ENCODE measurements at regions not wholly inside any gene's neighbourhood (a gene's known extent, or its start where the extent isn't known, plus 50 kb on each side); places are given as distances from the start of the nearest gene placed in this dataset.

DNA sequence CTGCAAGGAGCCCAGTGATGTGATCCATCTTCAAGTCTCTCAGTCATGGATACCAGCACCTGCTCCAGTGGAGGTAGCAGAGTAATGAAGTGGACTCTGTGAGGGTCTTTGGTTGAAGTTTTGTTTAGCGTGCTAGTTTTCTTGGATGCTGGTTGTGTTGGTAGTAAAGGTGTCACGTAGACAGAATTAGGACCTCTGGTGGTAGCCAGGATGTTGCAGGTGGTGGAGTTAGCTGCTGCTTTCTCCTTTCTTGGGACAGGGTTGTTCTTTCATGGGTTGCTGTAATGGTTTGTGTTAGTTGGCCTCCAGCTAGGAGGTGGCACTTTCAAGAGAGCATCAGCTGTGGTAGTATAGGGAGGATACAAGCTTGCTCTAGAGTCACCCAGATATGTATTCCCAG, 125.2 kb downstream of the ANXA2 start:
- dilution Hi-C loops (cut with MboI; ENCODE audit: extremely low pct_ligation_motif_present, low sequenced_read_pairs), result no loop called here
- H3K9me3 ChIP-seq (replicated peaks; ENCODE audit: control insufficient read depth, insufficient read depth, low read length), result no peaks in the 10 kb centered on the region
- H3K36me3 ChIP-seq (ENCODE audit: control insufficient read depth in 2 of 2, extremely low read depth in 1 of 2, insufficient read depth in 2 of 2, low read length in 2 of 2), result no peaks in the 10 kb centered on the region
- H3K9ac ChIP-seq (replicated peaks; ENCODE audit: extremely low read depth, insufficient read depth, low read length), result no peak overlapping the region
- FAIRE-seq (no peak), DNase-seq (ENCODE audit: low read depth, low spot score) (no peak)
- no peak overlapping the region for H2AFZ ChIP-seq (ENCODE audit: low read depth, low read length)
- H3K79me2 ChIP-seq (ENCODE audit: control insufficient read depth, insufficient read depth, low read length), result no peaks in the 10 kb centered on the region
- BruUV-seq (replicated peaks), result no TSS peak
- intact Hi-C loops (cut with micrococcal nuclease), result no loop called here
- no peak overlapping the region for H3K4me2 ChIP-seq (ENCODE audit: insufficient read depth, low read length)
- H3K27ac ChIP-seq (ENCODE audit: insufficient read depth, low read depth, low read length), result no peak overlapping the region
- TF ChIP-seq MYC (IDR thresholded peaks at IDR 0.05; ENCODE audit: low read depth, low read length), result no peak
- TF ChIP-seq, protein P1, sequence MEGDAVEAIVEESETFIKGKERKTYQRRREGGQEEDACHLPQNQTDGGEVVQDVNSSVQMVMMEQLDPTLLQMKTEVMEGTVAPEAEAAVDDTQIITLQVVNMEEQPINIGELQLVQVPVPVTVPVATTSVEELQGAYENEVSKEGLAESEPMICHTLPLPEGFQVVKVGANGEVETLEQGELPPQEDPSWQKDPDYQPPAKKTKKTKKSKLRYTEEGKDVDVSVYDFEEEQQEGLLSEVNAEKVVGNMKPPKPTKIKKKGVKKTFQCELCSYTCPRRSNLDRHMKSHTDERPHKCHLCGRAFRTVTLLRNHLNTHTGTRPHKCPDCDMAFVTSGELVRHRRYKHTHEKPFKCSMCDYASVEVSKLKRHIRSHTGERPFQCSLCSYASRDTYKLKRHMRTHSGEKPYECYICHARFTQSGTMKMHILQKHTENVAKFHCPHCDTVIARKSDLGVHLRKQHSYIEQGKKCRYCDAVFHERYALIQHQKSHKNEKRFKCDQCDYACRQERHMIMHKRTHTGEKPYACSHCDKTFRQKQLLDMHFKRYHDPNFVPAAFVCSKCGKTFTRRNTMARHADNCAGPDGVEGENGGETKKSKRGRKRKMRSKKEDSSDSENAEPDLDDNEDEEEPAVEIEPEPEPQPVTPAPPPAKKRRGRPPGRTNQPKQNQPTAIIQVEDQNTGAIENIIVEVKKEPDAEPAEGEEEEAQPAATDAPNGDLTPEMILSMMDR (IDR thresholded peaks at IDR 0.05; ENCODE audit: extremely low read depth in 1 of 2, insufficient read depth in 1 of 2, low read depth in 1 of 2, low read length in 2 of 2), result no peak
- no peaks in the 10 kb centered on the region for H4K20me1 ChIP-seq (replicated peaks; ENCODE audit: control insufficient read depth, extremely low read depth, insufficient read depth, low read length)
- no peaks in the 10 kb centered on the region for H3K9me1 ChIP-seq (replicated peaks; ENCODE audit: control insufficient read depth, extremely low read depth, insufficient read depth, low read length)
- no peak overlapping the region for H3K4me3 ChIP-seq (replicated peaks in 1 of 3; ENCODE audit: insufficient read depth in 1 of 3, low read depth in 1 of 3, low read length in 3 of 3)
- peaks cover 0 to 3% of the 10 kb centered on the region in 2 experiments for H3K27me3 ChIP-seq (ENCODE audit: control insufficient read depth in 2 of 2, insufficient read depth in 2 of 2, low read length in 2 of 2)
- CTCF ChIA-PET, result interaction anchor here (0.8 to 1.0 kb wide), 2 partner anchors 8 to 548 kb away, joined by 3 read pairs; no protein-coding TSS in a partner anchor
- POLR2A ChIA-PET, result no interaction called here
- H3K4me1 ChIP-seq (ENCODE audit: control insufficient read depth, extremely low read depth, insufficient read depth, low read length), result no peaks in the 10 kb centered on the region

DNA sequence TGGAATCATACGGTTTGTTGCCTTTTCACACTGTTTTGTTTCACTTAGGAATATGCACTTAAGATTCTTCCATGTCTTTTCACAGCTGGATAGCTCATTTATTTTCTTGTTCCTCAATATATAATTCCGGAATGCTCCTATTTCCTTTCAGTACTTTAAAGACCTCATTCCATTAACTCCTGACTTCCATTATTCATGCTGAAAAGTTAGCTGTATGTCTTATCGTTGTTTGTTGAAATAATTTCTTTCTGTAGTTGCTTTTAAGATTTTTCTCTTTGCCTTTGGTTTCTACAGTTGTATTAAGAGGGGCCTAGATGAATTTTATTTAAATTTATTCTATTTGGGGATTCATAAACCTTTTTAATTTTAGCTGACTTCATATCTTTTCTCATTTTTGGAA, 122.2 kb downstream of the ANXA2 start:
- Histone ChIP-seq H2AFZ (ENCODE audit: low read depth, low read length) (no peak overlapping the region), H3K36me3 (ENCODE audit: control insufficient read depth in 2 of 2, extremely low read depth in 1 of 2, insufficient read depth in 2 of 2, low read length in 2 of 2) (no peaks in the 10 kb centered on the region), H3K9me1 (replicated peaks; ENCODE audit: control insufficient read depth, extremely low read depth, insufficient read depth, low read length) (no peaks in the 10 kb centered on the region), H3K27me3 (ENCODE audit: control insufficient read depth in 2 of 2, insufficient read depth in 2 of 2, low read length in 2 of 2) (peaks cover under 1 to 3% of the 10 kb centered on the region in 2 experiments), H3K27ac (ENCODE audit: insufficient read depth, low read depth, low read length) (no peak overlapping the region), H3K4me1 (ENCODE audit: control insufficient read depth, extremely low read depth, insufficient read depth, low read length) (no peaks in the 10 kb centered on the region), H3K9ac (replicated peaks; ENCODE audit: extremely low read depth, insufficient read depth, low read length) (no peak overlapping the region), H3K9me3 (replicated peaks; ENCODE audit: control insufficient read depth, insufficient read depth, low read length) (no peaks in the 10 kb centered on the region), H4K20me1 (replicated peaks; ENCODE audit: control insufficient read depth, extremely low read depth, insufficient read depth, low read length) (no peaks in the 10 kb centered on the region), H3K79me2 (ENCODE audit: control insufficient read depth, insufficient read depth, low read length) (no peaks in the 10 kb centered on the region), H3K4me3 (replicated peaks in 1 of 3; ENCODE audit: insufficient read depth in 1 of 3, low read depth in 1 of 3, low read length in 3 of 3) (no peak overlapping the region), H3K4me2 (ENCODE audit: insufficient read depth, low read length) (no peak overlapping the region)
- FAIRE-seq (no peak), DNase-seq (ENCODE audit: low read depth, low spot score) (no peak)
- ChIA-PET CTCF (interaction anchor here (1.0 kb wide), 1 partner anchor 584 kb away, joined by 6 read pairs; no protein-coding TSS in a partner anchor), POLR2A (no interaction called here)
- no TSS peak for BruUV-seq (replicated peaks)
- dilution Hi-C loops (cut with MboI; ENCODE audit: extremely low pct_ligation_motif_present, low sequenced_read_pairs) (no loop called here), intact Hi-C loops (cut with micrococcal nuclease) (no loop called here)
- TF ChIP-seq, protein P2, sequence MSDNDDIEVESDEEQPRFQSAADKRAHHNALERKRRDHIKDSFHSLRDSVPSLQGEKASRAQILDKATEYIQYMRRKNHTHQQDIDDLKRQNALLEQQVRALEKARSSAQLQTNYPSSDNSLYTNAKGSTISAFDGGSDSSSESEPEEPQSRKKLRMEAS (IDR thresholded peaks at IDR 0.05; ENCODE audit: insufficient read depth, insufficient read length), result no peak
- TF ChIP-seq POLR2AphosphoS5 (IDR thresholded peaks at IDR 0.05; ENCODE audit: insufficient read depth, low read depth, low read length) (no peak), FOS (IDR thresholded peaks at IDR 0.05; ENCODE audit: borderline replicate concordance, insufficient read depth, low read length) (no peak), MYC (IDR thresholded peaks at IDR 0.05; ENCODE audit: low read depth, low read length) (no peak), POLR2A (IDR thresholded peaks at IDR 0.05; ENCODE audit: low read depth, low read length) (no peak), GATA2 (IDR thresholded peaks at IDR 0.05; ENCODE audit: insufficient read depth, insufficient read length, low read depth, low read length) (no peak), EZH2 (IDR thresholded peaks at IDR 0.05; ENCODE audit: borderline replicate concordance, low read depth, low read length, severe bottlenecking) (no peak), JUN (IDR thresholded peaks at IDR 0.05; ENCODE audit: borderline replicate concordance, insufficient read depth, insufficient read length, low read depth) (no peak)
- TF ChIP-seq, protein P1 (IDR thresholded peaks at IDR 0.05; ENCODE audit: extremely low read depth in 1 of 2, insufficient read depth in 1 of 2, low read depth in 1 of 2, low read length in 2 of 2), result no peak
